Panc1 (cell line): ENCODE measurements at regions not wholly inside any gene's neighbourhood (a gene's known extent, or its start where the extent isn't known, plus 50 kb on each side); places are given as distances from the start of the nearest gene placed in this dataset.

Experiments
- POLR2AphosphoS5 ChIP-seq: IDR thresholded peaks from 2 replicates; pipeline ENCODE4 v1.6.1; 2012; ENCODE audit warnings: mild to moderate bottlenecking, low read depth, low read length, moderate library complexity
- REST ChIP-seq, 2 experiments: IDR thresholded peaks; 2 replicates each; pipeline ENCODE4 v1.6.1; 2011 to 2012; ENCODE audit warnings: low read depth in 2 of 2, control low read depth in 1 of 2, low read length in 1 of 2, mild to moderate bottlenecking in 1 of 2, moderate library complexity in 1 of 2; ENCODE audit not compliant: insufficient read depth in 1 of 2
- TF ChIP-seq, protein P1 (sequence below): fragments of 450-650 bp; IDR thresholded peaks from 2 replicates; pipeline ENCODE4 v1.5.1; 2017; ENCODE audit warnings: mild to moderate bottlenecking

GRCh38 chr2:133809485-133809884 is 241.2 kb upstream of the NCKAP5 start:
- TF ChIP-seq, protein P1, sequence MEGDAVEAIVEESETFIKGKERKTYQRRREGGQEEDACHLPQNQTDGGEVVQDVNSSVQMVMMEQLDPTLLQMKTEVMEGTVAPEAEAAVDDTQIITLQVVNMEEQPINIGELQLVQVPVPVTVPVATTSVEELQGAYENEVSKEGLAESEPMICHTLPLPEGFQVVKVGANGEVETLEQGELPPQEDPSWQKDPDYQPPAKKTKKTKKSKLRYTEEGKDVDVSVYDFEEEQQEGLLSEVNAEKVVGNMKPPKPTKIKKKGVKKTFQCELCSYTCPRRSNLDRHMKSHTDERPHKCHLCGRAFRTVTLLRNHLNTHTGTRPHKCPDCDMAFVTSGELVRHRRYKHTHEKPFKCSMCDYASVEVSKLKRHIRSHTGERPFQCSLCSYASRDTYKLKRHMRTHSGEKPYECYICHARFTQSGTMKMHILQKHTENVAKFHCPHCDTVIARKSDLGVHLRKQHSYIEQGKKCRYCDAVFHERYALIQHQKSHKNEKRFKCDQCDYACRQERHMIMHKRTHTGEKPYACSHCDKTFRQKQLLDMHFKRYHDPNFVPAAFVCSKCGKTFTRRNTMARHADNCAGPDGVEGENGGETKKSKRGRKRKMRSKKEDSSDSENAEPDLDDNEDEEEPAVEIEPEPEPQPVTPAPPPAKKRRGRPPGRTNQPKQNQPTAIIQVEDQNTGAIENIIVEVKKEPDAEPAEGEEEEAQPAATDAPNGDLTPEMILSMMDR, result no peak
- no peak for TF ChIP-seq REST (IDR thresholded peaks at IDR 0.05; ENCODE audit: insufficient read depth in 1 of 2, low read depth in 2 of 2, low read length in 1 of 2)
- no peak for TF ChIP-seq POLR2AphosphoS5
